ENCODE measurements at regions not wholly inside any gene's neighbourhood (a gene's known extent, or its start where the extent isn't known, plus 50 kb on each side); places are given as distances from the start of the nearest gene placed in this dataset.
"Not testable (repeated sequence)": the region's sequence is repeated elsewhere in the genome, so short reads cannot be mapped to it uniquely, and the experiment has no call there.

DNA sequence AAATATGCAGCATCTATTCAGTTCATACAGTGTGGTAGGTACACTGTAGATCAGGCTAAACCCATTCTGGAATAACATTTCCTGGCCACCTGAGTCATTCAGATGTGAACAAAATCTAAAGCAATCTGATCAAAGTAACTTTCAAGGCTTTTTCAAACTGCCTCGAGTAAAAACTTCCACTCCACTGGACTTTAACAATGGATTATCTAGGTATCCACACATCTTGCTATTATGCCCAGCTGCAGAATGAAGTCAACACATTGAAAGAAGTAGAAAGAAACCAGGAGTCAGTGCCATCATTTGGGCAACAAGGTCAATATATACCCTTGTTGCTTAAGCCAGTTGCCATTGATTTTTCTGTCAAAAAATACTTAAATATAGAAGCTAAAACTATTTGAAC, 1352.6 kb upstream of the NUDT12 start:
- Histone ChIP-seq H3K4me3 (ENCODE audit: low read length) (no peak overlapping the region), H3K4me1 (ENCODE audit: insufficient read depth, low read length) (no peaks in the 10 kb centered on the region), H3K9ac (ENCODE audit: low read depth, low read length) (no peak overlapping the region), H3K9me3 (ENCODE audit: insufficient read depth, low read depth, low read length) (no peaks in the 10 kb centered on the region), H3K27ac (ENCODE audit: low read length) (no peak overlapping the region), H3K27me3 (ENCODE audit: insufficient read depth, low read length) (no peaks in the 10 kb centered on the region), H3K36me3 (ENCODE audit: insufficient read depth, low read depth, low read length) (no peaks in the 10 kb centered on the region)

DNA sequence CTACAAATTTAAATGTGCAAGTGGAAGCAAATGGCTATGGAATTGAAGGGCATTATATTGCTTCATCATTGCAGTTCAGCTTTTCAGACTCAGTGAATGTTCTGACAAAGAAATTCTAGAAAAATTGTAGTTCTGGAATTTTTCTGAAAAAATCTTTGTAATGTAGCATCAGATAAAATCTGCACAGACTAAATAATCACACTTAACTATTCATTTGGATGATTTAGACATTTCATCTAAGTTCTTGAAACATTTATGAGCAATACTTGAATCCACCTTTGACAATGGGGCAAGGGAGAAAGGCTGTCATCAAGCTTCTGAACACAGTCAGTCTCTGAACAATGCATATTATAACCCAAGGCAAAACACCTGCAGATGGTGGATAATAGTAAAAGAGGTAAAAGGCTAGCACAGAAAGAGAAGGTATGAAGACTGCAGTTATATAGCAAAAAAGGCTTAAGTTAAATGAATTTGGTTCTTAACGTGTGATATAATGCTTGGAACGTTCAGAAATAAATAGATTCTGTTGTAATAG, 1352.0 kb upstream of the NUDT12 start:
- H3K36me3 ChIP-seq (ENCODE audit: insufficient read depth, low read depth, low read length) = no peaks in the 10 kb centered on the region
- H3K4me3 ChIP-seq (ENCODE audit: low read length) = no peak overlapping the region
- H3K9me3 ChIP-seq (ENCODE audit: insufficient read depth, low read depth, low read length) = no peaks in the 10 kb centered on the region
- no peaks in the 10 kb centered on the region for H3K27me3 ChIP-seq (ENCODE audit: insufficient read depth, low read length)
- H3K4me1 ChIP-seq (ENCODE audit: insufficient read depth, low read length) = no peaks in the 10 kb centered on the region
- H3K9ac ChIP-seq (ENCODE audit: low read depth, low read length) = no peak overlapping the region
- H3K27ac ChIP-seq (ENCODE audit: low read length) = no peak overlapping the region

DNA sequence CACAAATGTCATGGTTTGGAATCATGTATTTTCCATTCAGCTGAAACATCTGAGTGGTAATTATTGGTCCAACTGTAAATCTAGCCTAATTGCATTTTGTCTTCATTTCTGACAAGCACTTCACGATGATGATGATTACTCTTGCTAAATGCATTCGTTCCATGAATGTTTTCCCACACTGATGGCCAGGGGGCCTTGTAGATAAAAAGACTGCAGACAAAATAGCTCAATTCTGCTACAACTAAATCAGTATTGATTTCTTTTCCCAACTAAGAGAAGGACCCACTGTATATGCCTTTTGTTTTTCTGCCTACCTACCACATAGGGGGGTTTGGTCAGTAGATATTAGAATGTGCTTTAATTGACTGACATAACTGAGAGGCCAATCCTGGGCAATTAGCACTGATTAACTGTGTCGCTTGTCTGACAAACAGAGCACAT, 1351.3 kb upstream of the NUDT12 start:
- H3K9me3 ChIP-seq (ENCODE audit: insufficient read depth, low read depth, low read length) = no peaks in the 10 kb centered on the region
- H3K9ac ChIP-seq (ENCODE audit: low read depth, low read length) = no peak overlapping the region
- H3K27me3 ChIP-seq (ENCODE audit: insufficient read depth, low read length) = no peaks in the 10 kb centered on the region
- H3K4me1 ChIP-seq (ENCODE audit: insufficient read depth, low read length) = no peaks in the 10 kb centered on the region
- no peaks in the 10 kb centered on the region for H3K36me3 ChIP-seq (ENCODE audit: insufficient read depth, low read depth, low read length)
- H3K4me3 ChIP-seq (ENCODE audit: low read length) = no peak overlapping the region
- H3K27ac ChIP-seq (ENCODE audit: low read length) = no peak overlapping the region

DNA sequence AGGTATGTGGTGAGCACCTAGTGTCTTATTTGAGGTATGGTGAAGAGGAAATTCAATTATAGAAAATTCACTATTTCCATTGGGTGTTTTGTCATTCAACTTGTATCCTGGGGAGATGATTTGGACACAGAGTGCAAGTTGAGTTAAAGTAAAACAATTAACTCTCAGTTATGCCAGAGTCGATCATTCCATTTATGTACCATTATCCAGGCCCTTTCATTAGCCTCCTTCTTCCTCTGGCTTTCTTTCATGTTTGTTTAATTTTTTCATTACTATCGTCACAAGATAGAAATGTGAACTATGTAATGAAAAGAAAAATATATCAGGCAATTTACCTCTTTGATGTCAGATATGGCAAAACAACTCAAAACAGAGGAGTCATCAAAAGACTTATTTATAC, 1347.2 kb upstream of the NUDT12 start:
- Histone ChIP-seq H3K4me1 (ENCODE audit: insufficient read depth, low read length) (no peaks in the 10 kb centered on the region), H3K9me3 (ENCODE audit: insufficient read depth, low read depth, low read length) (no peaks in the 10 kb centered on the region), H3K27ac (ENCODE audit: low read length) (no peak overlapping the region)

DNA sequence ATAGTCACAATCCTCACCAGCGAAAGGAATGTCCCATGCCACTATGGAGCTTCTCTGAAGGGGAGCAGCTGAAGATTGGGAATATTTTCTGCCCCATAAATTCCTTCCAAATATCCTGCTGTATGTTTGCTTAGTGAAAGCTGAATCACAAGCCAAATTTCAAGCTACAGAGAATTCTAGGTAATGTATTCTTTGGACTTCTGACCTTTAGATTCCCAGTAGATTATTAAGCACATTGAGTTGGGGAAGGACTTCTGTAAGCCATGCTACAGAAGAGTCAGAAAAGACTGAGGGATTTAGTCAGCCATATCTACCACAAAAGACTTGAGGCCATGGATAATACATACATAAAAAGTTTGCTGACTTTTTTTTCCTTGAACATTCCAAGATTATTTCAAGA, 1342.0 kb upstream of the NUDT12 start:
- H3K9ac ChIP-seq (ENCODE audit: low read depth, low read length) = no peak overlapping the region
- no peak overlapping the region for H3K27ac ChIP-seq (ENCODE audit: low read length)
- H3K36me3 ChIP-seq (ENCODE audit: insufficient read depth, low read depth, low read length) = no peaks in the 10 kb centered on the region
- H3K9me3 ChIP-seq (ENCODE audit: insufficient read depth, low read depth, low read length) = no peaks in the 10 kb centered on the region
- H3K4me1 ChIP-seq (ENCODE audit: insufficient read depth, low read length) = no peaks in the 10 kb centered on the region
- no peak overlapping the region for H3K4me3 ChIP-seq (ENCODE audit: low read length)
- no peaks in the 10 kb centered on the region for H3K27me3 ChIP-seq (ENCODE audit: insufficient read depth, low read length)

More for the DNA sequence above, 1347.2 kb upstream of the NUDT12 start:
- no peak overlapping the region for H3K4me3 ChIP-seq (ENCODE audit: low read length)
- no peak overlapping the region for H3K9ac ChIP-seq (ENCODE audit: low read depth, low read length)
- no peaks in the 10 kb centered on the region for H3K36me3 ChIP-seq (ENCODE audit: insufficient read depth, low read depth, low read length)
- no peaks in the 10 kb centered on the region for H3K27me3 ChIP-seq (ENCODE audit: insufficient read depth, low read length)

DNA sequence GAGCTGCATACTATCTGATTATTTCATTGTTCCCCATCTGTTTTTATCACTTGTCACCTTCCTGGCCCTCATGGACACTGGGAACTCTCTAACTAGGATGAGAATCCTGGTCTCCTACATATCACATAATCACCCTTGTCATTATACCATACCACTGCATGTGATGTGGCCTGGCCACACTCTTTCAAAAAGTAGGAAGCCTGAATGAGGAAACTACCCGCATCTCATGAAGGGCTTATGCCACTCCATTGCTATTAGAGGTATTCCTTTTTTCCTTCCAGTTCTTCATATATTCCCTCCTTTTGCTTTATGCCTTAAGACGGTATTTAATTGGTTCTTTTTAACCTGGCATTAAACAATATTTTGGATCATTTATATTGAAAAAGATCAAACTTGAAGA, 1341.4 kb upstream of the NUDT12 start:
- Histone ChIP-seq H3K4me3 (ENCODE audit: low read length) (no peak overlapping the region), H3K9me3 (ENCODE audit: insufficient read depth, low read depth, low read length) (no peaks in the 10 kb centered on the region), H3K27me3 (ENCODE audit: insufficient read depth, low read length) (no peaks in the 10 kb centered on the region), H3K9ac (ENCODE audit: low read depth, low read length) (no peak overlapping the region), H3K4me1 (ENCODE audit: insufficient read depth, low read length) (no peaks in the 10 kb centered on the region), H3K36me3 (ENCODE audit: insufficient read depth, low read depth, low read length) (no peaks in the 10 kb centered on the region), H3K27ac (ENCODE audit: low read length) (no peak overlapping the region)

DNA sequence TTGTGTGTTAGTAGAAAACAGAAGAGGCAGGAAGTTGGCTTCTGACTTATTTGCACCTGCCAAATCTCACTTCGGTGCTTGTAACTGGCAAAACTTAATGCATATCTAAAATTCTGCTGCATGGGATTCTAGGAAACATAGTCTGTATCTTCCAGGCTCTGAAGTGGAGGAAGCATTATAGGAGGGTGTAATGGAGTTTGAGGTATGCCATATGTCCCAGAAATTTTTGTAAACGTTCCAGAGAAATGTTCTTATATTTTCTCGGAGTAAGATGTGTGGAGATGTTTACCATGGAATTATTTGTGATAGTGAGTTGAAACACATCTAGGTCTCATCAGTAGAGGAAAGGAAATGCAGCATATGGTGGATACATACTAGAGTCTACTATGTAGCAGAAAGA, 1329.0 kb upstream of the NUDT12 start:
- no peaks in the 10 kb centered on the region for H3K9me3 ChIP-seq (ENCODE audit: insufficient read depth, low read depth, low read length)
- H3K27ac ChIP-seq (ENCODE audit: low read length) = no peak overlapping the region
- H3K36me3 ChIP-seq (ENCODE audit: insufficient read depth, low read depth, low read length) = no peaks in the 10 kb centered on the region
- H3K27me3 ChIP-seq (ENCODE audit: insufficient read depth, low read length) = no peaks in the 10 kb centered on the region
- H3K9ac ChIP-seq (ENCODE audit: low read depth, low read length) = no peak overlapping the region
- H3K4me3 ChIP-seq (ENCODE audit: low read length) = no peak overlapping the region
- no peaks in the 10 kb centered on the region for H3K4me1 ChIP-seq (ENCODE audit: insufficient read depth, low read length)

DNA sequence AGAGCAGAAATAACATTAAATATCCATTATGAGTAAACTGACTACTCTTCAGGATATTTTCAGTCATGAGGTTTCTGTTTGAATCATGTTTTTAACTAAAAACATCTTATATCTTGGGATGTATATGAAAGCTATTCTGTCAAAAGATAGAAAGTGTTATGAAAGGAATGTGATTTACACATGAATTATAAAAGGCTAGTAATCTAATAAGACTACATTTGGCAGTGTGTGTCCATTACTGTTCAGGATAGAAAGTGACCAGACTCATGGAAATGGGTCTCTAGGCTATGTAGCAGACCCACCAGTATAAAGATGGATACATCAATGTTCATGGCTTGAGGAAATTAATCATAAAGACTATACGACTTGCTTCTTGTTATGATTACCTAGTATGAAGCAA, 1328.2 kb upstream of the NUDT12 start:
- no peak overlapping the region for H3K4me3 ChIP-seq (ENCODE audit: low read length)
- H3K27me3 ChIP-seq (ENCODE audit: insufficient read depth, low read length) = no peaks in the 10 kb centered on the region
- no peak overlapping the region for H3K27ac ChIP-seq (ENCODE audit: low read length)
- no peaks in the 10 kb centered on the region for H3K4me1 ChIP-seq (ENCODE audit: insufficient read depth, low read length)
- H3K36me3 ChIP-seq (ENCODE audit: insufficient read depth, low read depth, low read length) = no peaks in the 10 kb centered on the region
- no peaks in the 10 kb centered on the region for H3K9me3 ChIP-seq (ENCODE audit: insufficient read depth, low read depth, low read length)
- no peak overlapping the region for H3K9ac ChIP-seq (ENCODE audit: low read depth, low read length)

DNA sequence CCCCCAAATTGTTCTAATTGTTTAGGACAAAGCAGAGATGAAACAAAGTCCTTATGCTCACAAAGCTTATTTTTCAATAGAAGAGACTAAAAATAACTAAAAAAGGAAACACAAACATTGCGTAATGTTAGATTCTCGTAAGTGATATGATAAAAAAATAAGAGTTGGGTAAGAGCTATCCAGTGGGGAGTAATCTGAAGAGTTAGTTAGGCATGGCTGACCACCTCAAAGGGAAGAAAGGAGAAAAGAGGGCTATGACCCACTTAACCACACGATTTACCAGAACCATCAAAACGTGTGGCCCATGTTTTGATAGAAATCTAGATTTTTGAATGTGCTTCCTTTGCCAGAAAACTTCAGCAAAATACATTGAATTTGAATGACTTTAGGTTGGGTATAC, 1296.8 kb upstream of the NUDT12 start:
- no peak overlapping the region for H3K4me3 ChIP-seq (ENCODE audit: low read length)
- H3K9ac ChIP-seq (ENCODE audit: low read depth, low read length) = no peak overlapping the region
- no peaks in the 10 kb centered on the region for H3K36me3 ChIP-seq (ENCODE audit: insufficient read depth, low read depth, low read length)

DNA sequence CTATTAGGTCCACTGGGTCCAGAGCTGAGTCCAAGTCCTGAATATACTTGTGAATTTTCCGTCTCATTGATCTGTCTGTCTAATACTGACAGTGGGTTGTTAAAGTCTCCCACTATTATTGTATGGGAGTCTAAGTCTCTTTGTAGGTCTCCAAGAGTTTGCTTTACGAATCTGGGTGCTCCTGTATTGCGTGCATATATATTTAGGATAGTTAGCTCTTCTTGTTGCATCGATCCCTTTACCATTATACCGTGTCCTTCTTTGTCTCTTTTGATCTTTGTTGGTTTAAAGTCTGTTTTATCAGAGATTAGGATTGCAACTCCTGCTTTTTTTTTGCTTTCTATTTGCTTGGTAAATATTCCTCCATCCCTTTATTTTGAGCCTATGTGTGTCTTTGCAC, 1289.5 kb upstream of the NUDT12 start:
- not testable (repeated sequence) for H3K9ac ChIP-seq (ENCODE audit: low read depth, low read length); H3K27me3 ChIP-seq (ENCODE audit: insufficient read depth, low read length); H3K27ac ChIP-seq (ENCODE audit: low read length); H3K4me1 ChIP-seq (ENCODE audit: insufficient read depth, low read length); H3K9me3 ChIP-seq (ENCODE audit: insufficient read depth, low read depth, low read length); H3K4me3 ChIP-seq (ENCODE audit: low read length); H3K36me3 ChIP-seq (ENCODE audit: insufficient read depth, low read depth, low read length)

More for the DNA sequence above, 1296.8 kb upstream of the NUDT12 start:
- no peaks in the 10 kb centered on the region for H3K27me3 ChIP-seq (ENCODE audit: insufficient read depth, low read length)
- H3K27ac ChIP-seq (ENCODE audit: low read length) = no peak overlapping the region
- H3K9me3 ChIP-seq (ENCODE audit: insufficient read depth, low read depth, low read length) = no peaks in the 10 kb centered on the region
- no peaks in the 10 kb centered on the region for H3K4me1 ChIP-seq (ENCODE audit: insufficient read depth, low read length)

DNA sequence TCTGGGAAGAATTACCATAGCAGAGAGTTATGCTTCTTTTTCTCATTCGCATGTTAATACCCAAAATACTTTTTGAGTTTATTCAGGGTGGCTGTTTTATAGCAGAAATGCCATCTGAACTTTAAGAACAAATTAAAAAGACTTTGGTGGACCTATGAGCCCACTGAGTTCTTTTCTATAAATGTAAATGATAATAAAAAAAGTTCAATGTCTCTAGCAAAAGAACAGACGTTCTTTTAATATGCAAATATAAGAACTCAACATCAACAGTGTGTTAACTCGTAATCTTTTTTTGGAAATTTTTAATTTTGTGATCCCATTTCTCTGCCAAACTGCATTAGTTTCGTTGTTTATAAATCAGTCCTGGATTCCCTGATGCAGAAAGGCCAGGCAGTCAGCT, 1283.0 kb upstream of the NUDT12 start:
- Histone ChIP-seq H3K27ac (ENCODE audit: low read length) (no peak overlapping the region), H3K4me3 (ENCODE audit: low read length) (no peak overlapping the region), H3K4me1 (ENCODE audit: insufficient read depth, low read length) (peaks cover 18% of the 10 kb centered on the region; the same call in 1 of the 2 replicates), H3K9ac (ENCODE audit: low read depth, low read length) (no peak overlapping the region), H3K9me3 (ENCODE audit: insufficient read depth, low read depth, low read length) (no peaks in the 10 kb centered on the region), H3K27me3 (ENCODE audit: insufficient read depth, low read length) (no peaks in the 10 kb centered on the region), H3K36me3 (ENCODE audit: insufficient read depth, low read depth, low read length) (no peaks in the 10 kb centered on the region)

DNA sequence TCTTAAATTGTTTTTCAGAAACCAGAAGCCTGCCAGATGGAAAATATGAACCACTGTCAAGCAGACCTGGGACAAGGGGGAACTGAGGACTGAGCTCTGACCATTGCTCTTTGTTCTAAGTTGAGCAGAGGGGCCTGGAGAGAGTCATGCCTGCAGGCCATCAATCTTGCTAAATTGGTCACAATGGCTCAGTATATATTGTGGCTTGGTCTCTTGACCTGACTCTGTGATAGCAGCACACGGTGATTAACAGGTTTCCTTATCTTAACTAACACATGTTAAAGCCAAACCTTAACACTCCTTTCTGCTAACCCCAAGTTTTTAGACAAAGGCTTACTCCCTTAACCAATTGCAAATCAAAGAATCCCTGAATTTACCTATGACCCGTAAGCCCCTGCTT, 1281.2 kb upstream of the NUDT12 start:
- H3K9me3 ChIP-seq (ENCODE audit: insufficient read depth, low read depth, low read length) = no peaks in the 10 kb centered on the region
- no peak overlapping the region for H3K9ac ChIP-seq (ENCODE audit: low read depth, low read length)
- H3K4me3 ChIP-seq (ENCODE audit: low read length) = no peak overlapping the region
- no peak overlapping the region for H3K27ac ChIP-seq (ENCODE audit: low read length)
- H3K27me3 ChIP-seq (ENCODE audit: insufficient read depth, low read length) = no peaks in the 10 kb centered on the region
- H3K4me1 ChIP-seq (ENCODE audit: insufficient read depth, low read length) = peaks cover 29% of the 10 kb centered on the region
- H3K36me3 ChIP-seq (ENCODE audit: insufficient read depth, low read depth, low read length) = no peaks in the 10 kb centered on the region

DNA sequence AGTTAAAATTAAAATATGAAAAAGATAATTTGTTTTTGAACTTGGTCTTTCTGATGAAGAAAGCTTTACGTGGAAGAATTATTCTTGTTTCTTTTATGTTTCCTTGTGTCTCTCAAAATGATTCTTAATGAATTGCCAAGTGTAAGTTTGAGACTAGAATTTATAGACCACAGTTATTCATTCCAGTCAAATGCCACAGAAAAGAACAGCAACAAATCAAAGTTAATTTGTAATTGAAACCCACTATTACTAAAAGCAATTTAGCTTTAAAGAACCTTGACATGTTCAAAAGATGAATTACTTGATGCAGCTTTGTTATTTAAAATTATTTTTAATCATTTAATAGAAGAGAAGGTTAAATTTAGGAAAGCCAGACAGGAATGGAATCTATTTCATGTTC, 1277.7 kb upstream of the NUDT12 start:
- Histone ChIP-seq H3K4me1 (ENCODE audit: insufficient read depth, low read length) (peaks cover 28% of the 10 kb centered on the region), H3K27me3 (ENCODE audit: insufficient read depth, low read length) (no peaks in the 10 kb centered on the region), H3K9me3 (ENCODE audit: insufficient read depth, low read depth, low read length) (no peaks in the 10 kb centered on the region), H3K36me3 (ENCODE audit: insufficient read depth, low read depth, low read length) (no peaks in the 10 kb centered on the region), H3K9ac (ENCODE audit: low read depth, low read length) (no peak overlapping the region), H3K4me3 (ENCODE audit: low read length) (no peak overlapping the region), H3K27ac (ENCODE audit: low read length) (no peak overlapping the region)

All from iPS-20b (cell line).